ENCODE measurements at regions not wholly inside any gene's neighbourhood (a gene's known extent, or its start where the extent isn't known, plus 50 kb on each side); places are given as distances from the start of the nearest gene placed in this dataset.

GRCh38 chr14:65296402-65296801 lies 116.1 kb upstream of the FUT8 start:
- no peaks in the 10 kb centered on the region for H3K79me2 ChIP-seq (ENCODE audit: insufficient read depth)
- DNase-seq = no peak
- TF ChIP-seq TCF12 (IDR thresholded peaks at IDR 0.05) = no peak
- TF ChIP-seq, protein P1, sequence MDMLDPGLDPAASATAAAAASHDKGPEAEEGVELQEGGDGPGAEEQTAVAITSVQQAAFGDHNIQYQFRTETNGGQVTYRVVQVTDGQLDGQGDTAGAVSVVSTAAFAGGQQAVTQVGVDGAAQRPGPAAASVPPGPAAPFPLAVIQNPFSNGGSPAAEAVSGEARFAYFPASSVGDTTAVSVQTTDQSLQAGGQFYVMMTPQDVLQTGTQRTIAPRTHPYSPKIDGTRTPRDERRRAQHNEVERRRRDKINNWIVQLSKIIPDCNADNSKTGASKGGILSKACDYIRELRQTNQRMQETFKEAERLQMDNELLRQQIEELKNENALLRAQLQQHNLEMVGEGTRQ (IDR thresholded peaks at IDR 0.05; ENCODE audit: borderline replicate concordance, low read depth, low read length) = no peak

GRCh38 chr14:65296876-65297275 lies 115.7 kb upstream of the FUT8 start:
- ChIA-PET POLR2A (no interaction called here), CTCF (interaction anchor here (1.2 to 1.4 kb wide), 2 partner anchors 71 to 133 kb away, joined by 3 read pairs; no protein-coding TSS in a partner anchor)
- Histone ChIP-seq H3K27me3 (ENCODE audit: insufficient read depth) (no peaks in the 10 kb centered on the region), H2AFZ (ENCODE audit: low read depth) (no peak overlapping the region), H3K9ac (no peak overlapping the region), H3K9me3 (no peaks in the 10 kb centered on the region), H4K20me1 (ENCODE audit: insufficient read depth) (no peaks in the 10 kb centered on the region), H3K4me1 (ENCODE audit: control insufficient read depth in 1 of 2, insufficient read depth in 2 of 2, low read depth in 1 of 2, low read length in 1 of 2) (no peaks in the 10 kb centered on the region), H3K36me3 (replicated peaks in 1 of 2; ENCODE audit: control insufficient read depth in 1 of 2, insufficient read depth in 2 of 2, low read length in 1 of 2) (no peaks in the 10 kb centered on the region), H3K9me2 (no peaks in the 10 kb centered on the region), H3K79me2 (ENCODE audit: insufficient read depth) (no peaks in the 10 kb centered on the region), H3K4me2 (no peak overlapping the region), H3K4me3 (ENCODE audit: low read depth in 2 of 2, low read length in 1 of 2) (no peak overlapping the region), H3F3A (replicated peaks; ENCODE audit: insufficient read depth) (no peaks in the 10 kb centered on the region), H3K27ac (ENCODE audit: low read depth in 2 of 2, low read length in 1 of 2) (no peak overlapping the region)
- WGBS (ENCODE audit: low lambda C conversion rate) = 90% methylated on average over 4 of the region's 4 CpGs
- TF ChIP-seq, protein P2, sequence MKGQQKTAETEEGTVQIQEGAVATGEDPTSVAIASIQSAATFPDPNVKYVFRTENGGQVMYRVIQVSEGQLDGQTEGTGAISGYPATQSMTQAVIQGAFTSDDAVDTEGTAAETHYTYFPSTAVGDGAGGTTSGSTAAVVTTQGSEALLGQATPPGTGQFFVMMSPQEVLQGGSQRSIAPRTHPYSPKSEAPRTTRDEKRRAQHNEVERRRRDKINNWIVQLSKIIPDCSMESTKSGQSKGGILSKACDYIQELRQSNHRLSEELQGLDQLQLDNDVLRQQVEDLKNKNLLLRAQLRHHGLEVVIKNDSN (IDR thresholded peaks at IDR 0.05; ENCODE audit: borderline replicate concordance, low read depth) = no peak
- TF ChIP-seq CHD2 (IDR thresholded peaks at IDR 0.05; ENCODE audit: low read length, partially characterized antibody) = no peak
- no peak for TF ChIP-seq ZBTB33 (IDR thresholded peaks at IDR 0.05; ENCODE audit: borderline replicate concordance, low read depth)
- TF ChIP-seq GATA2 (CRISPR knock-in tag; IDR thresholded peaks at IDR 0.05) = no peak
- no peak for TF ChIP-seq MEF2A (IDR thresholded peaks at IDR 0.05; ENCODE audit: borderline replicate concordance, low read depth)
- TF ChIP-seq ELF1 (IDR thresholded peaks at IDR 0.05) = no peak
- no peak for TF ChIP-seq SMC3 (IDR thresholded peaks at IDR 0.05; ENCODE audit: low read depth, low read length)
- TF ChIP-seq EP300 (IDR thresholded peaks at IDR 0.05; ENCODE audit: borderline replicate concordance in 1 of 2, low read depth in 1 of 2, low read length in 1 of 2) = no peak
- TF ChIP-seq TAF1 (IDR thresholded peaks at IDR 0.05; ENCODE audit: borderline replicate concordance, low read depth, low read length) = no peak
- TF ChIP-seq FOSL2 (IDR thresholded peaks at IDR 0.05; ENCODE audit: borderline replicate concordance, low read depth) = no peak
- no peak for TF ChIP-seq GABPA (IDR thresholded peaks at IDR 0.05; ENCODE audit: low read depth)
- no peak for TF ChIP-seq RFX5 (IDR thresholded peaks at IDR 0.05; ENCODE audit: low read length)
- TF ChIP-seq NRF1 (IDR thresholded peaks at IDR 0.05; ENCODE audit: low read depth, low read length) = no peak
- TF ChIP-seq RAD21 (IDR thresholded peaks at IDR 0.05; ENCODE audit: low read length) = no peak
- TF ChIP-seq, protein P3, sequence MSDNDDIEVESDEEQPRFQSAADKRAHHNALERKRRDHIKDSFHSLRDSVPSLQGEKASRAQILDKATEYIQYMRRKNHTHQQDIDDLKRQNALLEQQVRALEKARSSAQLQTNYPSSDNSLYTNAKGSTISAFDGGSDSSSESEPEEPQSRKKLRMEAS (IDR thresholded peaks at IDR 0.05; ENCODE audit: low read depth) = no peak
- TF ChIP-seq RCOR1 (IDR thresholded peaks at IDR 0.05; ENCODE audit: low read length) = no peak
- TF ChIP-seq YY1 (IDR thresholded peaks at IDR 0.05; ENCODE audit: low read depth) = no peak
- no peak for TF ChIP-seq MXI1 (IDR thresholded peaks at IDR 0.05; ENCODE audit: low read depth, low read length)
- no peak for TF ChIP-seq NFIC (IDR thresholded peaks at IDR 0.05; ENCODE audit: borderline replicate concordance)
- DNase-seq = no peak

More at GRCh38 chr14:65296402-65296801, 116.1 kb upstream of the FUT8 start:
- Histone ChIP-seq H3K9ac (no peak overlapping the region), H2AFZ (ENCODE audit: low read depth) (no peak overlapping the region), H3K4me3 (ENCODE audit: low read depth in 2 of 2, low read length in 1 of 2) (no peak overlapping the region), H3F3A (replicated peaks; ENCODE audit: insufficient read depth) (no peaks in the 10 kb centered on the region), H3K9me2 (no peaks in the 10 kb centered on the region), H3K27me3 (ENCODE audit: insufficient read depth) (no peaks in the 10 kb centered on the region), H3K4me1 (ENCODE audit: control insufficient read depth in 1 of 2, insufficient read depth in 2 of 2, low read depth in 1 of 2, low read length in 1 of 2) (no peaks in the 10 kb centered on the region), H4K20me1 (ENCODE audit: insufficient read depth) (no peaks in the 10 kb centered on the region), H3K9me3 (no peaks in the 10 kb centered on the region), H3K4me2 (no peak overlapping the region), H3K27ac (ENCODE audit: low read depth in 2 of 2, low read length in 1 of 2) (no peak overlapping the region), H3K36me3 (replicated peaks in 1 of 2; ENCODE audit: control insufficient read depth in 1 of 2, insufficient read depth in 2 of 2, low read length in 1 of 2) (no peaks in the 10 kb centered on the region)
- ChIA-PET POLR2A (no interaction called here), CTCF (interaction anchor here (1.0 to 1.2 kb wide), 2 partner anchors 71 to 132 kb away, joined by 3 read pairs; no protein-coding TSS in a partner anchor)

Measured in SK-N-SH (cell line).